Activated CD4-positive, alpha-beta memory T cell treated with anti-CD3 and anti-CD28 coated beads, Interleukin-2, amount 10 ng/mL, durations not matched to agents 7 days and 5 days (primary cell): ENCODE measurements at regions not wholly inside any gene's neighbourhood (a gene's known extent, or its start where the extent isn't known, plus 50 kb on each side); places are given as distances from the start of the nearest gene placed in this dataset.

Experiments
- CTCF ChIA-PET: fragments of 350-600 bp; sonication (Branson Sonifier 250); formaldehyde crosslinking; loops from one replicate; lab custom pipeline; 2021; ENCODE audit warnings: antibody characterized with exemption, inconsistent platforms; lab: Charles Lee
- POLR2A ChIA-PET: fragments of 350-600 bp; sonication (Branson Sonifier 250); formaldehyde crosslinking; loops from one replicate; lab custom pipeline; 2021; ENCODE audit warnings: antibody characterized with exemption; lab: Charles Lee
- DNase-seq: peaks from one replicate; pipeline ENCODE4 v3.0.0-alpha.2; 2020
- H3K27ac Mint-ChIP-seq: one replicate; pipeline ENCODE4 v1.8.0; 2021; ENCODE audit warnings: mild to moderate bottlenecking, mixed read lengths
- H3K27me3 Mint-ChIP-seq: one replicate; pipeline ENCODE4 v1.8.0; 2021; ENCODE audit warnings: mixed read lengths
- H3K36me3 Mint-ChIP-seq: one replicate; pipeline ENCODE4 v1.8.0; 2021; ENCODE audit warnings: low read depth, mixed read lengths
- H3K4me1 Mint-ChIP-seq: one replicate; pipeline ENCODE4 v1.8.0; 2021; ENCODE audit warnings: mixed read lengths
- H3K4me3 Mint-ChIP-seq: one replicate; pipeline ENCODE4 v1.8.0; 2021; ENCODE audit warnings: mild to moderate bottlenecking, mixed read lengths
- H3K9me3 Mint-ChIP-seq: one replicate; pipeline ENCODE4 v1.8.0; 2021; ENCODE audit warnings: mixed read lengths

DNA sequence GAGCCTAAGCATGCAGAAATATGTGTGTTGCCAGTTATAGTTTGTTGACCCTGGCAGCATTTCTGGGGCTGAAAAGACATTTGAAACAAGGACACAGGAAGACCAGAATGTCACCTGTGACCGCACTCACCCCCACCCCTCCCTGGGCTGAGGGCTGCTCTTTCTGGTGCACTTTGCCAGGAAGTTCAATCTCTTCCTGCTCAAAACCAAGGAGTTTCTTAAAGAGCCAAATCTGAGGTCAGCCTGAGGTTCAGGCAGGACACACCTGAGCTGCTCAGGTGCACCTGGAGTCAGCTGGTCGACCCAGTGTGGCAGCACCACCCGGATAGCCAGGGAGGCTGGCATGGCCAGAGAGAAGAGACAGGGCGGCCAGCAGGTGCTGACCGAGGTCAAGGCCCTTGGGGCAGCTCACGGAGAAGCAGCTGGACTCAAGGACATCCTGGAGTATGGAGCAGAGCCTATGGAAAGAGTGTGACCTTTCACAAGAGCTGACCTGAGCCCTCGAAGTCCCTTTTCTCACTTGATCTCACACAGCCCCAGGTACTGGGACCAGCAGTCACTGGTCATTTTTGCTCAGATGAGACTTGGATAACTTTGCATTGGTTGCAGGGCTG is 376.9 kb upstream of the IRX4 start:
- H3K4me1 Mint-ChIP-seq: no peaks in the 10 kb centered on the region
- no peak overlapping the region for H3K4me3 Mint-ChIP-seq
- DNase-seq: no peak
- H3K9me3 Mint-ChIP-seq: peaks cover 3% of the 10 kb centered on the region
- no peak overlapping the region for H3K27ac Mint-ChIP-seq
- H3K36me3 Mint-ChIP-seq: no peaks in the 10 kb centered on the region
- CTCF ChIA-PET: no interaction called here
- H3K27me3 Mint-ChIP-seq: no peaks in the 10 kb centered on the region
- POLR2A ChIA-PET: no interaction called here

DNA sequence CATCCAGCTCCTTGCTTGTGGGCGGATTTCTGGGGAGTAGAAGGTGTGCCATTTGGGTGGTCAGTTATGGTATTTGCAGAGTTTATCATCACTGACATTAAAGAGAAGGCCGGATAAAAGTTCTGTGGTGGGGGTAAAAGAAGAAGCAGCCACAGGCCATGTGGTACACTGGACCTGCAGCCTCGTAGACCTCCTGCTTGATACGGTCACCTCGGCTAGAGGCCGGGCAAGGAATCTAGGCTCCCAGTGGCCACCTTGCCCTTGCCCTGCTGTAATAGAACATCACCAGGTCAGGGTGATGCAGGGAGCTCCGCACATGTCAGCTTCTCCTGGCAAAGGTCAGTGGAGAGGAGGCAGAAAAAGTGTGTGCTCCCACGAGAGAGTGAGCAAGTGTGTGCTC is 376.1 kb upstream of the IRX4 start:
- H3K4me1 Mint-ChIP-seq: no peaks in the 10 kb centered on the region
- ChIA-PET CTCF (no interaction called here), POLR2A (no interaction called here)
- H3K27ac Mint-ChIP-seq: no peak overlapping the region
- no peak for DNase-seq
- no peak overlapping the region for H3K4me3 Mint-ChIP-seq
- no peaks in the 10 kb centered on the region for H3K36me3 Mint-ChIP-seq
- peaks cover 3% of the 10 kb centered on the region for H3K9me3 Mint-ChIP-seq
- no peaks in the 10 kb centered on the region for H3K27me3 Mint-ChIP-seq

DNA sequence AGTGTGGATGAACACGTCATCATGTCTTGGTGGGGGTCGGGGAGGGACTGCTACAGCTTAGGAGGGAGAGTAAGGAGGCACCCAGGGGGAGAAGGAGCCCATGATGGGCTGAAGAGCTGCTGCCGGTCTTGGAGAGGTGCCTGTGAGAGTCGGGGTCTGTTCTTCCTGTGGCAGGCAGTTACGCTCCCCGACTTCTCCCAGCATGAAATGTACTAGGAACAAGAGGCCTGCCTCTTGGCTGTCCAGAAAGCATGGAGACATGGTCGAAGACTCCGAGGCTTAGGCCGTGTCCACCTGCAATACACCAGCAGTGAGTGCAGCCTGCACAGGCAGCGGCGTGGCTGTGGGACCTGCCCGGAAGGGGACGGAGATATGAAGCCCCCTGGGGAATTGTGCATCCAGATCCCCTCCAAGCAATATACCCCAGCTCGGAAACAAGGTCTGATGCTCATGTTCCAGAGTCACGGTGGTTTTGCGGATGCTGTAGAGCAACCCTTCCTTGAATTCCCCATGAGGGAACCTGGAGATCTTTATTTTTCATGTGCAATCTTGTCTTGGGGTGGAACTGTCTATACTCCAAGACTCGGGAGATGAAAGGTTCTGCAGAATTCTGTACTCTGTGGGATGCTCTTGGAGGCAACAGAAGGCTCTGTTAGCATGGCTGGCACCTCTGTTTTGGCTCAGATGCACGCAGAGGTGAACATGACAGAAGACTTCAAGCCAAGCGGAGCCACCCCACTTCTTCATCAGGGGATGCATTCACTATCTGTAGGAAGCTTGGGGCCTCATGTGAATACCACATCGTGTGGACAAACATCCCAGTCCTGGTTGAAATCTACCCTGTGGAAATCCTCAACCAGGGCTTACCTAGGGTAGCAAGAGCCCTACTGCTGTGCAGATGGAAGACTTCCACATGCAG is 374.9 kb upstream of the IRX4 start:
- no peaks in the 10 kb centered on the region for H3K36me3 Mint-ChIP-seq
- no peaks in the 10 kb centered on the region for H3K4me1 Mint-ChIP-seq
- no peak overlapping the region for H3K27ac Mint-ChIP-seq
- H3K27me3 Mint-ChIP-seq: no peaks in the 10 kb centered on the region
- peak; percentile 11 for DNase-seq
- H3K9me3 Mint-ChIP-seq: peaks cover 3% of the 10 kb centered on the region
- POLR2A ChIA-PET: no interaction called here
- CTCF ChIA-PET: no interaction called here
- H3K4me3 Mint-ChIP-seq: no peak overlapping the region

DNA sequence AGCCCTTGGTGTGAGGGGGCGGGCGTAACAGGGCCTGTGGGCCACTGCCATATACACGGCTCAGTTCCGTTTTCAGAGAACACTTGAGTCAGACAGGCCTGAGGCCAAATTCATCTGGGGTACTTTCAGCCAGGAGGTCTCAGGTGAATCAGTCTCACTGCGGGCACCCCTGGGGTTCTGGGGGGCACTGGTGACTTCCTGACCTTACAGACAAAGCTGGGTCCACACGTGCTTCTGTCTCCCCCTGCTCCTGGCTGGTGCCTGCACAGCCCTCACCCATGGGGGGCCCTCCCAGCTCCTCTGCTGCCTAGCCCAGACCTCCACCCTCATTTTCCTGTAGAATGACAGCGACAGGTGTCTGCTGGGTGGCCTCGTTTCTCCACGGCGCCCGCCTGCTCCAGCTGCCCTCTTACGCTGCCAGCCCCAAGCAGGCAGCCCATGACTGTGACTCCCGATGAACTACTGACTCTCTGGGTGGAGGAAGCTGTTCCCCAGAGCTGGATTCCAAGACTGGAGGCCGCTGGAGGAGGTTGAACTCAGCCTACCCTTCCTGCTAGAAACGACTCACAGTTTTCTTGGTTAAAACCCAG is 374.1 kb upstream of the IRX4 start:
- Mint-ChIP-seq H3K36me3 (no peaks in the 10 kb centered on the region), H3K27me3 (no peaks in the 10 kb centered on the region), H3K4me3 (no peak overlapping the region), H3K4me1 (no peaks in the 10 kb centered on the region), H3K27ac (no peak overlapping the region), H3K9me3 (peaks cover 3% of the 10 kb centered on the region)
- ChIA-PET CTCF (no interaction called here), POLR2A (no interaction called here)
- DNase-seq: peak; percentile 12

DNA sequence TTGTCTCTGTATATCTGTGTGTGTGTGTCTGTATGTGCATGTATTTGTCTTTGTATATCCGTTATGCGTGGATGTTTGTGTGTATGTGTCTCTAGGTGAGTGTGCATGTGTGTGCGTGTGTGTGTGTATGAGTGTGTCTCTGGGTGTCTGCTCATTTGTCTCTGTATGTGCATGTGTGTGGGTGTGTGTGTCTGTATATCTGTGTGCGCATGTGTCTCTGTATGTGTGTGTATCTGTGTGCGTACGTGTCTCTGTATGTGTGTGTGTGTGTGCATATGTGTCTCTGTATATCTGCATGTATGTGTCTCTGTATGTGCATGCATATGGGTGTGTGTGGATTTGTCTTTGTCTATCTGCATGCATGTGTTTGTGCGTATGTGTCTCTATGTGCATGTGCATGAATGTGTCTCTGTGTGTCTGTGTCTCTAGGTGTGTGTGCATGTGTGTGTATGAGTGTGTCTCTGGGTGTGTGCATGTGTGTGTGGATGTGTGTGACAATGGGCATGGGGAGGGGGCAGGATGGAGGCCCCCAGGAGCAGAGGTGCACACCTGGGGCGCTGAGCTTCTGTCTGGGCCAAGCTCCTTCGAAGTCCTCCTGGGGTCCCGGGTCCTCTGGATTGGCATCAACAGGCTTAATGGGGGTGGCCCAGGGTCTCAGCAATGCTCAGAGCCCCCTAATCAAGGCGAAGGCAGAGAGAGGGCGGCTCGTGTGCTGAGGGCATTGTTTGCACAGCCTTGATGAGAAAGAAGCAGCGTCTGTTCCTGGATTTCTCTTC is 373.4 kb upstream of the IRX4 start:
- no peak overlapping the region for H3K4me3 Mint-ChIP-seq
- DNase-seq: no peak
- H3K4me1 Mint-ChIP-seq: no peaks in the 10 kb centered on the region
- H3K36me3 Mint-ChIP-seq: no peaks in the 10 kb centered on the region
- POLR2A ChIA-PET: no interaction called here
- H3K27me3 Mint-ChIP-seq: no peaks in the 10 kb centered on the region
- CTCF ChIA-PET: no interaction called here
- H3K27ac Mint-ChIP-seq: no peak overlapping the region
- H3K9me3 Mint-ChIP-seq: peaks cover 3% of the 10 kb centered on the region

DNA sequence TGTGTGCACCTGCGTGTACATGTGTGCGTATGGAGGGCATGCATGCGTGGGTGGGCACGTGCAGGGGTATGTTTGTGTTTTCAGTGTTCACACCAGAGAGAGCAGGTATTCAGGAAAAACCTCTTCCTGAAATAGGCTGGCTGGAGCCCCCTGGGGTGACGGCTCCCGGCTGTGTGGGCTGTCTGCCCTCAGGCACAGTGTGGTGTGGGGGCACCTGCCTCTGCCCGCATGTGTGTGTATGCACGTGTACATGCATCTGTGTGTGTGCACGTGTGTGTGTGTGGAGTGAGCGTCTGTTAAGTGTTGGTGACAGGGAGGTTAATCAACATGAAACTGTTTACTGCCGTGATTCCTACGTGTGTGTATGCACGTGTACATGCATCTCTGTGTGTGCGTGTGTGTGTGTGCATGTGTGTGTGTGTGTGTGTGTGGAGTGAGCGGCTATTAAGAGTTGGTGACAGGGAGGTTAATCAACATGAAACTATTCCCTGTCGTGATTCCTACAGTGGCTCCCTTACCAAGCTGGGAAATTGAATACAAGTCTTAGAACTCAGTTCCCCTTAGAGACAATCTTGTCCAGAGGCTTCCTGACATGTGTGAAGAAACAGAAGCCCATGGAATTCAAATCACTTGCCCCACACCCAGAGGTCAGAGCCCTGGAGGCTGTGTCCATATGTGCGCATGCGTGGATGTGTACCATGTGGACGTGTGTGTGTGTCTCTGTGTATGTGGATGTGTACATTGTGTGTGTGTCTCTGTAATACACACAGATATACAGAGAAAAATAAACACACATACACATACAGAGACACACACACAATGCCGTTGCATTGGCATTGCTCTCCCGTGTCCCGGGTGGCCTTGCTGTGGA is 372.4 kb upstream of the IRX4 start:
- Mint-ChIP-seq H3K4me1 (no peaks in the 10 kb centered on the region), H3K9me3 (peaks cover 3% of the 10 kb centered on the region), H3K36me3 (no peaks in the 10 kb centered on the region), H3K4me3 (no peak overlapping the region), H3K27ac (no peak overlapping the region), H3K27me3 (no peaks in the 10 kb centered on the region)
- ChIA-PET CTCF (no interaction called here), POLR2A (no interaction called here)
- DNase-seq: no peak

DNA sequence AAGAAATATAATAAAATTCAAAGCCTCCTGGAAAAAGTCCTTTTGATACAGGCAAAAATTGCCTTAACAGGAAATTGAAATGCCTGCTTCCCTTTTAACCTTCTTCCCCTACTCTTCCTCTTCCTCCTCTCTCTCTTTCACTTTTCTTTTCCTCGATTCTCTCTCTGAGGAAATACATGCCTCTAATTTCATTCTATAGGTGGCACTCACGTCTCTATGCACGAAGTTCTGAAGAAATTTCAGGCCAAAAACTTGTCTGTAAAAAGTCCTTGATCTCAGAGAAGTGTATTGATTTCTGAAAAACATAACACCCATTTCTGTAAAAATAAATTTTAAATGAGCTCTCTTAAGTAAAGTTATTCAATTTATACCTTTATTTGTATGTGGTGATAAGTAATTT is 371.7 kb upstream of the IRX4 start:
- no peak for DNase-seq
- ChIA-PET POLR2A (no interaction called here), CTCF (no interaction called here)
- Mint-ChIP-seq H3K27me3 (no peaks in the 10 kb centered on the region), H3K4me3 (no peak overlapping the region), H3K36me3 (no peaks in the 10 kb centered on the region), H3K9me3 (peaks cover 3% of the 10 kb centered on the region), H3K4me1 (no peaks in the 10 kb centered on the region), H3K27ac (no peak overlapping the region)

DNA sequence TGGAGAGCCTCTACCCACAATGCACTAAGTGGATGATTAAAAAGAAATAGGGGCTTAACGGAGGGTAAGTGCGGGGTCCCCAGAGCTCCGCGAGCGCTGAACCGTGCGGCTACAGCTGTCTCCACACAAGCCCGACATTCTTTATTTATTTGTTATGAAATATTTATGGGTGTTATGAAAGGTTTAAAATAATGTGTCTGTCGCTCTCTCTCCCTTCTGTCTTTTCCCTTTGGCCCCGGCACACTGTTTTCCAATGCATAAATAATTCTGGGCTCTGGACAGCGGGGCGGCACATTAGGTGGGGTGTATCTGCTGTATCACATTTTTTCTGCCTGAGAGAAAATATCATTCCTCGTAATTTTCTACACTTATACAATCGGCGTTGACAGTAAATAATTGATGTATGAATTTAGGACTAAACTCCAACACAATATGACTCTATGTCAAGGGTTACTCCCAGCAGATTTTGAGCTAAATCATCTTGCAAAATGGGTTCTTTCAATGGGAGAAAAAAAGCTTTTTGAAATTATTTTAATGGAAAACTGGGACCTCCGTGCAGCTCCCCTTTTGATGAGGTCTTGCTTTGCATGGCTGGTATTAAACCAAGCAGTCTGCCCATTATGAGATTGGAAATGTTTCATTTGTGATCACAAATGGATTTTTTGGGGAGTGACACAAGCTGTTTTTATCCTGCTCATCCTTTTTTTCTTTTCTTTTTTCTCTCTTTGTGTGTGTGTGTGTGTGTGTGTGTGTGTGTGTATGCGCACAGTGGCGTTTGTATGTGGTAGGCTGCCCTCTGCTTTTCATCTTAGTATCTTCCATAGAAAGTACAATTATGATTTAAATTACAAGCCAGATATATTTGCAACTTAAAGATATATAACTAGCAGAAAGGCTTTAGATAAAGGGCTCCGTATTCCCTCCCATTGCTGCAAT is 370.6 kb upstream of the IRX4 start:
- ChIA-PET CTCF (no interaction called here), POLR2A (no interaction called here)
- no peaks in the 10 kb centered on the region for H3K4me1 Mint-ChIP-seq
- H3K36me3 Mint-ChIP-seq: no peaks in the 10 kb centered on the region
- H3K27ac Mint-ChIP-seq: no peak overlapping the region
- DNase-seq: no peak
- H3K27me3 Mint-ChIP-seq: no peaks in the 10 kb centered on the region
- peaks cover 3% of the 10 kb centered on the region for H3K9me3 Mint-ChIP-seq
- H3K4me3 Mint-ChIP-seq: no peak overlapping the region

DNA sequence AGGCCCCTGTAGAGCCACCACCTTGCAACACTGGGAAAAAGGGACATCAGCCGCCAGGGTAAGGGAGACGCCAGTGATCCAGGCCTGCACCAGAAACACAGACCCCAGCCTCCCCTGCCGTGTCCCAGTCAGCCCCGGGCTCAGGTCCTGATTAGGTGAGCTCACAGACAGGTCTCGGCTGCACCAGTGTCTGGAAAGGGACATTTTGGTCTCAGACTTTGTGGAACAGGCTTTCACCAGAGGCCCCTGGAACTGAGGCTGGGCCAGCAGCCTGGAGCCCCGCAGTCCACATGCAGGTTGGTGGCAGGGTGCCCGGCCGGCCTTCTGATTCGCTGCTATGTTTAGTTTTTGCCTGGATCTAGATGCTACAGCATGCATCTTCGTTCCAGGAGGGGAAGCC is 369.0 kb upstream of the IRX4 start:
- no peak for DNase-seq
- no peaks in the 10 kb centered on the region for H3K36me3 Mint-ChIP-seq
- H3K9me3 Mint-ChIP-seq: peaks cover 3% of the 10 kb centered on the region
- no peaks in the 10 kb centered on the region for H3K4me1 Mint-ChIP-seq
- ChIA-PET POLR2A (no interaction called here), CTCF (no interaction called here)
- no peak overlapping the region for H3K4me3 Mint-ChIP-seq
- no peaks in the 10 kb centered on the region for H3K27me3 Mint-ChIP-seq
- no peak overlapping the region for H3K27ac Mint-ChIP-seq

DNA sequence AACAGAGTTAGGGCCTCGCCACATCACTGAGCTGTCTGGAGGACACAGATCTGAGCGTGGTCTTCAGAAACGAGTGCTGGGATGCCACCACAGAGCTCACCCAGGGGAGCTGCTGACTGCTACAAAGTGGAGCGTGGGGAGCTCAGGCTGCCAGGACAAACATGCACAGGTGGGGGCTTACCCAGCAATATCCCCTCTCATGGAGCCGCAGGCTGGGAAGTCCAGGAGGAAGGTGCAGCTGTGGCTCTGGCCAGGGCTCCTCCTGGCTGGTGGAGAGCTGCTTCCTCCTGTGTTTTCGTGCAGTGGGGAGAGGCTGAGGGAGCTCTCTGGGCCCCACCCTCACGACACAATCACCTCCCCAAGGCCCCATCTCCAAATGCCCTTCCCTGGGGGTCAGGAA is 368.6 kb upstream of the IRX4 start:
- no peaks in the 10 kb centered on the region for H3K4me1 Mint-ChIP-seq
- H3K27me3 Mint-ChIP-seq: no peaks in the 10 kb centered on the region
- DNase-seq: no peak
- no peak overlapping the region for H3K4me3 Mint-ChIP-seq
- ChIA-PET POLR2A (no interaction called here), CTCF (no interaction called here)
- no peak overlapping the region for H3K27ac Mint-ChIP-seq
- peaks cover 3% of the 10 kb centered on the region for H3K9me3 Mint-ChIP-seq
- H3K36me3 Mint-ChIP-seq: no peaks in the 10 kb centered on the region

DNA sequence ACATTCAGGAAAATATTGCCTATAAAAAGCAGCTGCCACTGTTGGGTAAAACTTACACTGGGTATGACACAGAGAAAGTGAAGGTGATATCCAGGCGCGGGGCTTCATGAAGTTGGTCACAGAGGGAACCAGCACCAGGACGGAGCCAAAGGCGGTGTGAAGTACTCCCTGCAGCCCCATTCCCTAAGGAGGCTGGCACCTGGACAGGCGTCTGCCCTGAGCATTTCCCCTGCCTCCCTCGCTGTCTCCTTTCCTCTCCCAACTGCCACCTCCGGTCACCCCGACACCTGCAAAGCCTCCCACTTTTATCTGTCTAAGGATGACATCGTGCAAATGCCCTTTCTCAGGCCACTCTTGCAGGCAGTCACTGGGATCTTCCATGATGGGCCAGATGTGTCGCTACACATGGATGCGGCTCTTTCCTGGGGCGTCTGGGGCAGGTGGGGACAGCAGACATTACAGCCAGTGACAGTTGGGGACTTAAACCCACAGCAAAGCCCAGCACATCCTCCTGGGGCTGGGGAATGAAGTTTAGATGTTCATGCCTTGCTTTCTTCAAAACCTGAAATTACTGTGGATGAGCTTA is 367.7 kb upstream of the IRX4 start:
- Mint-ChIP-seq H3K4me1 (no peaks in the 10 kb centered on the region), H3K27ac (no peak overlapping the region), H3K36me3 (no peaks in the 10 kb centered on the region), H3K27me3 (no peaks in the 10 kb centered on the region), H3K9me3 (no peaks in the 10 kb centered on the region), H3K4me3 (no peak overlapping the region)
- CTCF ChIA-PET: no interaction called here
- POLR2A ChIA-PET: no interaction called here
- DNase-seq: no peak
